ENCODE measurements at regions not wholly inside any gene's neighbourhood (a gene's known extent, or its start where the extent isn't known, plus 50 kb on each side); places are given as distances from the start of the nearest gene placed in this dataset.

DNA sequence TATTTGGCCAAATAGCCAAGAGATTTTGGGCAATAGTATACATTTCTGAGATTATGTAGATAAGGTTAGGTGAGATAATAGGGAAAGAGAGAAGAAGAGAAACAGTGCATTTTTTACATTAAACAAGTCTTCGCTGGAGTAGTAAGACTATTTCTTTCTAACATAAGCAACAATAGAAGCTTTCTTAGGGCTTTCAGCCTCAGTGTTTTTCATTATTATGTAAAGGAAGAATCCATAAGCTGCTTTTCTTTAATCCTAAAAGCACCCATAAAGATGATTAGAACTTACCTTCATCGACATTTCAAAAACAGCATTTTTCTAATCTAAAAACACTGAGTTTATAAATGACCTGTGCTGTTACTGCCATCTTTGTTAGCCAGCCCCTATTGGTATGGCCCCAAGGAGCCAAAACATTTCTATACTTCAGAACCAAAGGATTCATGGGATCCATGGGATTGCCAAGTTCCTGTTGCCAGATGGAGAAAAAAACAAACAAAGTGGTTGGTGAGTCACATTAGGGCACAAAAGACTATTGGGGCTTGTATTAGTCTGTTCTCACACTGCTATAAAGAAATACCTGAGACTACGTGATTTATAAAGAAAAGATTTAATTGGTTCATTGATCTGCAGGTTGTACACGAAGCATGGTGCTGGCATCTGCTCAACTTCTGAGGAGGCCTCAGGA is 88.2 kb downstream of the SCG2 start:
- TF ChIP-seq EP300 (IDR thresholded peaks at IDR 0.05), result no peak
- TF ChIP-seq POLR2AphosphoS5 (IDR thresholded peaks at IDR 0.05), result no peak
- TF ChIP-seq, protein P1, sequence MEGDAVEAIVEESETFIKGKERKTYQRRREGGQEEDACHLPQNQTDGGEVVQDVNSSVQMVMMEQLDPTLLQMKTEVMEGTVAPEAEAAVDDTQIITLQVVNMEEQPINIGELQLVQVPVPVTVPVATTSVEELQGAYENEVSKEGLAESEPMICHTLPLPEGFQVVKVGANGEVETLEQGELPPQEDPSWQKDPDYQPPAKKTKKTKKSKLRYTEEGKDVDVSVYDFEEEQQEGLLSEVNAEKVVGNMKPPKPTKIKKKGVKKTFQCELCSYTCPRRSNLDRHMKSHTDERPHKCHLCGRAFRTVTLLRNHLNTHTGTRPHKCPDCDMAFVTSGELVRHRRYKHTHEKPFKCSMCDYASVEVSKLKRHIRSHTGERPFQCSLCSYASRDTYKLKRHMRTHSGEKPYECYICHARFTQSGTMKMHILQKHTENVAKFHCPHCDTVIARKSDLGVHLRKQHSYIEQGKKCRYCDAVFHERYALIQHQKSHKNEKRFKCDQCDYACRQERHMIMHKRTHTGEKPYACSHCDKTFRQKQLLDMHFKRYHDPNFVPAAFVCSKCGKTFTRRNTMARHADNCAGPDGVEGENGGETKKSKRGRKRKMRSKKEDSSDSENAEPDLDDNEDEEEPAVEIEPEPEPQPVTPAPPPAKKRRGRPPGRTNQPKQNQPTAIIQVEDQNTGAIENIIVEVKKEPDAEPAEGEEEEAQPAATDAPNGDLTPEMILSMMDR (IDR thresholded peaks at IDR 0.05), result no peak
- TF ChIP-seq POLR2A (IDR thresholded peaks at IDR 0.05), result no peak
- Histone ChIP-seq H3K27me3 (no peaks in the 10 kb centered on the region), H3K36me3 (no peaks in the 10 kb centered on the region), H3K4me3 (no peak overlapping the region), H3K4me1 (no peaks in the 10 kb centered on the region), H3K27ac (no peak overlapping the region), H3K9me3 (no peaks in the 10 kb centered on the region)
- ATAC-seq, result no peak
- 83 to 88% methylated on average over 4 of the region's 4 CpGs for WGBS, 2 donors (ENCODE audit: low coverage in 1 of 2)

DNA sequence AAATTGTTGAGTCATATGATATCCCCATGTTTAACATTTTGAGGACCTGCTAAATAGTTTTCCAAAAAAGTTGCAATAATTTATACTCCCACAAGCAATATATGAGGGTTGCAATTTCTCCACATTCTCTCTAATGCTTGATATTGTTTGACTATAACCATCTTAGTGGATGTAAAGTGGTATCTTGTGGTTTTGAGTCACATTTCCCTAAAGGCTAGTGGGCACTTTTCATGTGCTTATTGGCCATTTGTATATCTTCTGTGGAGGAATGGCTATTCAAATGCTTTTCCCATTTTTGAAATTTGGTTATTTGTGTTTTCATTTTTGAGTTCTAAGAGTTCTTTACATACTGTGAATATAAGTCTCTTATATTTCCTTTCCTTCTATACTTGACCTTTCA is 82.7 kb downstream of the SCG2 start:
- Histone ChIP-seq H3K27ac (no peak overlapping the region), H3K9me3 (no peaks in the 10 kb centered on the region), H3K36me3 (no peaks in the 10 kb centered on the region), H3K27me3 (no peaks in the 10 kb centered on the region), H3K4me3 (no peak overlapping the region), H3K4me1 (no peaks in the 10 kb centered on the region)
- TF ChIP-seq EP300 (IDR thresholded peaks at IDR 0.05), result no peak
- TF ChIP-seq, protein P1 (IDR thresholded peaks at IDR 0.05), result no peak
- no peak for TF ChIP-seq POLR2AphosphoS5 (IDR thresholded peaks at IDR 0.05)
- TF ChIP-seq POLR2A (IDR thresholded peaks at IDR 0.05), result no peak
- no peak for ATAC-seq

DNA sequence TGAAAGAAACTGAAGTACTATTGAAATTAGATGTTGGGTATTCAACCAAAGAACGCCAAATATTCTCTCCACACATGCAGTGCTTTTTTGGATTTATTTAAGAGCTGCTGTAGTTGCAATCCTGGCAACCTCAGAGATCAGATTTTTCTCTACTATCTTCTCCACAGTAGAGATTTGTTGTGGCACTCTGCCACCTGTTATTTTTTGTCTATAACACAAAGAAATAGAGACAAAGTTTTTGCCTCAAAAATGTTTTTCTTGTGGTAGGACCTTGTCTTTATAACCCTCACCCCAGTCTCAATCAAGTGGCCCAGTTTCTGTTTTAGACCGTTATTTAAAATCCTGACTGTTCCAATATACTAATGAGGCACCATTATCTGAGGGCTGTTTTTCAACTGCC is 79.4 kb downstream of the SCG2 start:
- Histone ChIP-seq H3K27ac (no peak overlapping the region), H3K27me3 (no peaks in the 10 kb centered on the region), H3K9me3 (no peaks in the 10 kb centered on the region), H3K36me3 (no peaks in the 10 kb centered on the region), H3K4me3 (no peak overlapping the region), H3K4me1 (no peaks in the 10 kb centered on the region)
- TF ChIP-seq EP300 (IDR thresholded peaks at IDR 0.05), result no peak
- no peak for TF ChIP-seq POLR2A (IDR thresholded peaks at IDR 0.05)
- TF ChIP-seq, protein P1 (IDR thresholded peaks at IDR 0.05), result no peak
- no peak for TF ChIP-seq POLR2AphosphoS5 (IDR thresholded peaks at IDR 0.05)
- 59 to 72% methylated on average over 2 of the region's 2 CpGs for WGBS, 2 donors (ENCODE audit: low coverage in 1 of 2)
- no peak for ATAC-seq

DNA sequence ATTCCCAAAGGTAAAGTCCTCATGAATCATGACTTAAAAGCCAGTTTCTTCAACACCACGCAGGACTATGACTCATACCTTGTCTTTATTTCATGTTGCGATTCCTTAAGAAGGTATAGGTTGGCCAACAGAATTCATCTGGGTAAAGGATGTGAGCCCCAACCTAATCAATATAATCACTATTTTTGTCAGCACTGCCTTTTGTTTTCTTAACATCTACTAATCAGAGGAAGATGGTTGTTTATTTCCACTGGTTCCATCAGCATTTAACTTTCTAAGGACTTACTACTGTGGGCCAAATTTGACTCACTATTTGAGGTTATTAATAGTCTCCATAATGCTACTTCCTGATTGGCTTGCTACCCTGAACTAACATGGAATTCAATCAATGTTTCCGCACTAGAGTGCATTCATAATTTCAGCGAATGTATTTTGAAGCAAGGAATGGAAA is 78.6 kb downstream of the SCG2 start:
- H3K9me3 ChIP-seq, result no peaks in the 10 kb centered on the region
- no peaks in the 10 kb centered on the region for H3K36me3 ChIP-seq
- WGBS, 2 donors (ENCODE audit: low coverage in 1 of 2), result 72 to 78% methylated on average over 4 of the region's 4 CpGs
- TF ChIP-seq EP300 (IDR thresholded peaks at IDR 0.05) (no peak), POLR2A (IDR thresholded peaks at IDR 0.05) (no peak), POLR2AphosphoS5 (IDR thresholded peaks at IDR 0.05) (no peak)
- TF ChIP-seq, protein P1 (IDR thresholded peaks at IDR 0.05), result no peak
- no peak overlapping the region for H3K4me3 ChIP-seq
- no peaks in the 10 kb centered on the region for H3K27me3 ChIP-seq
- peaks cover 0 to 4% (median 0%) of the 10 kb centered on the region in 3 donors for H3K4me1 ChIP-seq
- ATAC-seq, result no peak
- H3K27ac ChIP-seq, result no peak overlapping the region

DNA sequence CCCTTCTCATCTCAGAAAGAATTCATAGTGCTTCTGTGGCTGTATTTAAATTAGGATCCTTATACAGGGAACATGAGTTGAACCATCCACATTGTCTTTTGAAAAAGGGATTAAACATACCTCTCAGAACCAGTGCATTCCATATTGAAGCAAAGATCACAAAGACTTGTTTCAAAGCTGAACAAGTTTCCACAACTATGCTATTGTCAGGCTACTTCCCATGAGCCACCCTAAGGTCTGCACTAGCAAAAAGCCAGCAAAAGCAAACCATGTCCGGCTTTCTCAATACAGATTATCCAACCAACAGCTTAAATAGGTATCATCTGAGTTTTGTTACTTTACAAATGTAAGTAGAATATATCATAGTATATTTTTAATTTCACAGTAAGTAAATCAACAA is 78.1 kb downstream of the SCG2 start:
- no peaks in the 10 kb centered on the region for H3K9me3 ChIP-seq

More for the DNA sequence above, 78.1 kb downstream of the SCG2 start:
- Histone ChIP-seq H3K4me3 (no peak overlapping the region), H3K4me1 (peaks cover 0 to 6% (median 0%) of the 10 kb centered on the region in 3 donors), H3K36me3 (no peaks in the 10 kb centered on the region), H3K27me3 (no peaks in the 10 kb centered on the region), H3K27ac (no peak overlapping the region)
- no peak for ATAC-seq
- no peak for TF ChIP-seq POLR2AphosphoS5 (IDR thresholded peaks at IDR 0.05)
- no peak for TF ChIP-seq EP300 (IDR thresholded peaks at IDR 0.05)
- TF ChIP-seq POLR2A (IDR thresholded peaks at IDR 0.05), result no peak
- TF ChIP-seq, protein P1 (IDR thresholded peaks at IDR 0.05), result no peak
- 78 to 82% methylated on average over 1 of the region's 1 CpG for WGBS, 2 donors (ENCODE audit: low coverage in 1 of 2)
